GM12892 (cell line): ENCODE measurements at regions not wholly inside any gene's neighbourhood (a gene's known extent, or its start where the extent isn't known, plus 50 kb on each side); places are given as distances from the start of the nearest gene placed in this dataset.

ENCODE experiments used
- POLR2A ChIP-seq: IDR thresholded peaks from 2 replicates; pipeline ENCODE4 v1.6.1; 2011; ENCODE audit warnings: low read depth, low read length, control low read depth
- POLR2AphosphoS5 ChIP-seq: IDR thresholded peaks from 2 replicates; pipeline ENCODE4 v1.6.1; 2011; ENCODE audit warnings: low read depth, low read length, control low read depth
- TAF1 ChIP-seq: IDR thresholded peaks from 2 replicates; pipeline ENCODE4 v1.6.1; 2011; ENCODE audit warnings: low read depth, mild to moderate bottlenecking, control low read depth, low read length, borderline replicate concordance

GRCh38 chr18:3388323-3388722 lies 61.6 kb upstream of the TGIF1 start:
- TF ChIP-seq POLR2A = no peak
- no peak for TF ChIP-seq POLR2AphosphoS5
- no peak for TF ChIP-seq TAF1
